ENCODE measurements at regions not wholly inside any gene's neighbourhood (a gene's known extent, or its start where the extent isn't known, plus 50 kb on each side); places are given as distances from the start of the nearest gene placed in this dataset.

GRCh38 chr9:71368157-71368556 lies 246.7 kb upstream of the TRPM3 start:
- no peak for ATAC-seq
- ChIA-PET POLR2A (no interaction called here), CTCF (interaction anchor here (0.6 kb wide), 1 partner anchor 99 kb away, joined by 3 read pairs; no protein-coding TSS in a partner anchor)
- no peak for DNase-seq
- H3K4me3 ChIP-seq (ENCODE audit: low read length): no peak overlapping the region
- H3K9me3 ChIP-seq (ENCODE audit: control insufficient read depth in 2 of 3, low read length in 3 of 3): no peaks in the 10 kb centered on the region
- Mint-ChIP-seq H3K4me3 (no peak overlapping the region), H3K27ac (no peak overlapping the region), H3K4me1 (no peaks in the 10 kb centered on the region), H3K27me3 (peaks cover under 1 to 20% (median 8%) of the 10 kb centered on the region in 5 donors), H3K9me3 (peaks cover 0 to 10% (median 0%) of the 10 kb centered on the region in 11 donors), H3K36me3 (no peaks in the 10 kb centered on the region)
- no peaks in the 10 kb centered on the region for H3K36me3 ChIP-seq (ENCODE audit: control insufficient read depth in 2 of 3, insufficient read depth in 3 of 3, low read length in 3 of 3)
- intact Hi-C loops (cut with micrococcal nuclease): no loop called here
- no peak overlapping the region for H3K27ac ChIP-seq (ENCODE audit: low read depth, low read length)
- H3K4me1 ChIP-seq (ENCODE audit: control insufficient read depth in 2 of 2, insufficient read depth in 2 of 2, low read length in 2 of 2): no peaks in the 10 kb centered on the region
- H3K27me3 ChIP-seq (ENCODE audit: control insufficient read depth in 2 of 2, insufficient read depth in 2 of 2, low read length in 2 of 2): no peaks in the 10 kb centered on the region

DNA sequence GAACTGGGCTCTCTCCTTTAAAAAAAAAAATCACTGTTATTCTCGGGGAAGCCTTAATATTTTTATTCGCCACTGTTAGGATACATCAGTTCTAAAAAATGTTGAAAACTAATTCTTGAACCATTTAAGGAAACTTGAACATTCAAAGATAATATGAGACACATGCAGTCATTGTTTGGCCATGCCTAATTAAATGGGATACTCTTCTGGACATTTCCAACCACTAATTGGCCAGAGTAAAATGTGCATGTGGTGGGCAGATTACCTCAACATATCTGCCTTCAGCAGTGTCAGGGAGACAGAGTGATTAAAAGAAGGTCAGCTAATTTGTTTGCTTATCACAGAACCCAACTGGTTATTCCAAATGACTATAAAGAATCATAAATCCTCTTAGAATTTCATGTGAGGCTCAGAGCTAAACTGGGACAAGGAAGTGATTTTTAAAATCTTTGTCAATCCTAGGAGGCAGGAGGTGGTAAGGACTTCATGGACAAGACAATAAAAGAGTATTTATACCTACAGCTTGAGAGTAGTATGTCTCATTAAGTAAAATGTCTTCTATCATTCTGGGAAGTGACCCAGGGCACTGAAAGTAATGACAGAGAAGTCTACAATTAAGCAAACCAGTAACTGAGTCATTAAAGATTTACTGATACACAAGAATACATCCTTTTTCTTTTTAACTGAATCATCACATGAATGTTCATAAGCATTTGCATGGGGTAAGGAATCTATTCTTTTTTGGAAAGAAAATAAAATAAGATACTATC lies 242.9 kb upstream of the TRPM3 start:
- CTCF ChIA-PET: no interaction called here
- no peaks in the 10 kb centered on the region for H3K4me1 Mint-ChIP-seq
- H3K9me3 ChIP-seq (ENCODE audit: control insufficient read depth in 2 of 3, low read length in 3 of 3): no peaks in the 10 kb centered on the region
- no peak overlapping the region for H3K4me3 Mint-ChIP-seq
- POLR2A ChIA-PET: no interaction called here
- no peaks in the 10 kb centered on the region for H3K4me1 ChIP-seq (ENCODE audit: control insufficient read depth in 2 of 2, insufficient read depth in 2 of 2, low read length in 2 of 2)
- ATAC-seq (no peak), DNase-seq (no peak)
- H3K4me3 ChIP-seq (ENCODE audit: low read length): no peak overlapping the region
- intact Hi-C loops (cut with micrococcal nuclease): no loop called here
- H3K27ac Mint-ChIP-seq: no peak overlapping the region
- no peak overlapping the region for H3K27ac ChIP-seq (ENCODE audit: low read depth, low read length)
- H3K27me3 ChIP-seq (ENCODE audit: control insufficient read depth in 2 of 2, insufficient read depth in 2 of 2, low read length in 2 of 2): no peaks in the 10 kb centered on the region
- H3K9me3 Mint-ChIP-seq: no peaks in the 10 kb centered on the region
- H3K27me3 Mint-ChIP-seq: peaks cover 0 to 14% (median 10%) of the 10 kb centered on the region in 5 donors
- H3K36me3 ChIP-seq (ENCODE audit: control insufficient read depth in 2 of 3, insufficient read depth in 3 of 3, low read length in 3 of 3): no peaks in the 10 kb centered on the region
- no peaks in the 10 kb centered on the region for H3K36me3 Mint-ChIP-seq

DNA sequence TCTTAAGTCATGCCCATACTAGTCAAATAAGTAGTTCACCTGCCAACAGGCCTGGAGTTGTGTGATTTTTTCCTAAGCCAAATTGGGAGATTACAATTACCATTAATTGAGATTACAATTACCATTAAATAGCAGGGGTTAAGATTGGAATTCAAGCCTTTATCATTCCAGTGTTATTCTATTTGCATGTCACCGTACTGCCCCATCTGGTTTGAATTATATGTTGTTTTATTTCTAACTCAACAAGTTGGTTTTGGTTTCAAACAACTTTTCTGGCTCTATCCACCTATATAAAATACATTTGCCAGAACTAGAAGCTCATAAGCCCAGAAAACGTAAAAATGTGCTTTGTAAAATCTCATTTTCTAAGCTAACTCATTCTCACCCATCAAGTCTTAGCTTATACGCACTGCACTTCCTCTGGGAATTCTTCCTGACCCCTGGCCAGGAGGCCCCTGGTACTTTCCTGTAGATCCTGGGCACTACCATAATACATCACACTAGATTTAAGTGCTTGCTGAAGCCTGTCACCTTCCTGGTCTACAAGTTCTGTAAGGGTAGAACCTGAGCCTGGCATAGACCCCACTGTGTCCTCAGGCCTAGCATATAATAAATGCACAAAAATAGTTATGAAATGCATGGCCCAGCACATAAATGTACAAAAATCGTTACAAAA lies 242.0 kb upstream of the TRPM3 start:
- CTCF ChIA-PET: no interaction called here
- POLR2A ChIA-PET: no interaction called here
- ATAC-seq: no peak

GRCh38 chr9:71361357-71361756 lies 239.9 kb upstream of the TRPM3 start:
- intact Hi-C loops (cut with micrococcal nuclease): no loop called here
- no peaks in the 10 kb centered on the region for H3K27me3 ChIP-seq (ENCODE audit: control insufficient read depth in 2 of 2, insufficient read depth in 2 of 2, low read length in 2 of 2)
- no peaks in the 10 kb centered on the region for H3K36me3 ChIP-seq (ENCODE audit: control insufficient read depth in 2 of 3, insufficient read depth in 3 of 3, low read length in 3 of 3)
- Mint-ChIP-seq H3K4me1 (no peaks in the 10 kb centered on the region), H3K36me3 (no peaks in the 10 kb centered on the region), H3K9me3 (no peaks in the 10 kb centered on the region), H3K27ac (no peak overlapping the region), H3K27me3 (peaks cover 0 to 14% (median 9%) of the 10 kb centered on the region in 5 donors), H3K4me3 (no peak overlapping the region)
- no peak overlapping the region for H3K27ac ChIP-seq (ENCODE audit: low read depth, low read length)
- no peak for DNase-seq
- CTCF ChIA-PET: no interaction called here
- H3K4me3 ChIP-seq (ENCODE audit: low read length): no peak overlapping the region
- POLR2A ChIA-PET: no interaction called here
- no peaks in the 10 kb centered on the region for H3K9me3 ChIP-seq (ENCODE audit: control insufficient read depth in 2 of 3, low read length in 3 of 3)
- ATAC-seq: no peak
- H3K4me1 ChIP-seq (ENCODE audit: control insufficient read depth in 2 of 2, insufficient read depth in 2 of 2, low read length in 2 of 2): no peaks in the 10 kb centered on the region

More for the DNA sequence above, 242.0 kb upstream of the TRPM3 start:
- H3K36me3 Mint-ChIP-seq: no peaks in the 10 kb centered on the region
- peaks cover 0 to 11% (median 7%) of the 10 kb centered on the region in 5 donors for H3K27me3 Mint-ChIP-seq
- no peak overlapping the region for H3K4me3 Mint-ChIP-seq
- Histone ChIP-seq H3K4me1 (ENCODE audit: control insufficient read depth in 2 of 2, insufficient read depth in 2 of 2, low read length in 2 of 2) (no peaks in the 10 kb centered on the region), H3K4me3 (ENCODE audit: low read length) (no peak overlapping the region), H3K27me3 (ENCODE audit: control insufficient read depth in 2 of 2, insufficient read depth in 2 of 2, low read length in 2 of 2) (no peaks in the 10 kb centered on the region), H3K27ac (ENCODE audit: low read depth, low read length) (no peak overlapping the region), H3K9me3 (ENCODE audit: control insufficient read depth in 2 of 3, low read length in 3 of 3) (no peaks in the 10 kb centered on the region), H3K36me3 (ENCODE audit: control insufficient read depth in 2 of 3, insufficient read depth in 3 of 3, low read length in 3 of 3) (no peaks in the 10 kb centered on the region)
- intact Hi-C loops (cut with micrococcal nuclease): no loop called here
- no peak overlapping the region for H3K27ac Mint-ChIP-seq
- H3K9me3 Mint-ChIP-seq: no peaks in the 10 kb centered on the region
- DNase-seq: no peak
- no peaks in the 10 kb centered on the region for H3K4me1 Mint-ChIP-seq

DNA sequence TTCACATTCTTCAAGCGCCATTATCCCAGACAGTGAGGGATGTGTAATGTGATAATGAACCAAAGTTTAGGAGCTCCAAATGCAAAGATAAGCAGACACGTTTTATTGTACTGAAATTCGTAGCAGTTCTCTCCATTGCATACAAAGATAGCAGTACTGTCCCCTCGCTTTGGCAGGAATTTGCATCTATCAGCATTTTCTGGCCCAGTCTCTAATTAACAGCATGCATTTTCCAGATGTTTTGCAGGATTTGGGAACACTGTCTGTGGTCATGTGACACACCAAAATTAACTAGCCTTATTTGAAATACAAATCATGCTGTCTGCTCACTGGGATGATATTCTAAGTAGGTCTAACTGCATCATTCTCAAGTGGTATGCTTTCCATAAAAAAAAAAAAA lies 235.9 kb upstream of the TRPM3 start:
- no peak overlapping the region for H3K27ac ChIP-seq (ENCODE audit: low read depth, low read length)
- no peaks in the 10 kb centered on the region for H3K36me3 ChIP-seq (ENCODE audit: control insufficient read depth in 2 of 3, insufficient read depth in 3 of 3, low read length in 3 of 3)
- no peaks in the 10 kb centered on the region for H3K4me1 ChIP-seq (ENCODE audit: control insufficient read depth in 2 of 2, insufficient read depth in 2 of 2, low read length in 2 of 2)
- no peak overlapping the region for H3K27ac Mint-ChIP-seq
- H3K9me3 Mint-ChIP-seq: peaks cover 0 to 2% (median 0%) of the 10 kb centered on the region in 11 donors
- intact Hi-C loops (cut with micrococcal nuclease): no loop called here
- H3K4me1 Mint-ChIP-seq: no peaks in the 10 kb centered on the region
- no peak overlapping the region for H3K4me3 ChIP-seq (ENCODE audit: low read length)
- no peaks in the 10 kb centered on the region for H3K27me3 ChIP-seq (ENCODE audit: control insufficient read depth in 2 of 2, insufficient read depth in 2 of 2, low read length in 2 of 2)
- POLR2A ChIA-PET: no interaction called here
- DNase-seq (no peak), ATAC-seq (no peak)
- H3K36me3 Mint-ChIP-seq: no peaks in the 10 kb centered on the region
- CTCF ChIA-PET: interaction anchor here (0.6 kb wide), 1 partner anchor 465 kb away, joined by 3 read pairs; no protein-coding TSS in a partner anchor
- peaks cover 0 to 18% (median 5%) of the 10 kb centered on the region in 5 donors for H3K27me3 Mint-ChIP-seq
- no peaks in the 10 kb centered on the region for H3K9me3 ChIP-seq (ENCODE audit: control insufficient read depth in 2 of 3, low read length in 3 of 3)
- H3K4me3 Mint-ChIP-seq: no peak overlapping the region

DNA sequence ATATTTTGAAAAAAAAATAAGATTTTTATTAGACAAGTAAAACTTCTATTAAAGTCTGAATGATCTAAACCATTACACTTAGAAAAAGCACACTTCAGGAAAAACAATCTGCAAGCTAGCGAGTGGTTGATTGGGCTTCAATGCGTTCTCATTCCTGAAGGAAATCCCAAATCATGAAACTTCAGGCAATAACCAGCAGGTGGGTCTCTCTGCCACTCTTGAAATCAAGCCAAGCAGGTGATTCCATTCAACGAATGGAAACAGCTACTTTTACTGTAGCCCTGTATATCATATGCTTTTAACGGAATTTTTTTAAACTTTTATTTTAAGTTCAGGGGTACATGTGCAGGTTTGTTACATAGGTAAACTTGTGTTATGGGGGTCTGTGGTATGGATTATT lies 234.5 kb upstream of the TRPM3 start:
- Histone ChIP-seq H3K36me3 (ENCODE audit: control insufficient read depth in 2 of 3, insufficient read depth in 3 of 3, low read length in 3 of 3) (no peaks in the 10 kb centered on the region), H3K4me1 (ENCODE audit: control insufficient read depth in 2 of 2, insufficient read depth in 2 of 2, low read length in 2 of 2) (no peaks in the 10 kb centered on the region), H3K4me3 (ENCODE audit: low read length) (no peak overlapping the region), H3K27me3 (ENCODE audit: control insufficient read depth in 2 of 2, insufficient read depth in 2 of 2, low read length in 2 of 2) (no peaks in the 10 kb centered on the region), H3K9me3 (ENCODE audit: control insufficient read depth in 2 of 3, low read length in 3 of 3) (no peaks in the 10 kb centered on the region), H3K27ac (ENCODE audit: low read depth, low read length) (no peak overlapping the region)
- ChIA-PET CTCF (no interaction called here), POLR2A (no interaction called here)
- Mint-ChIP-seq H3K9me3 (peaks cover 0 to 2% (median 0%) of the 10 kb centered on the region in 11 donors), H3K4me1 (no peaks in the 10 kb centered on the region), H3K27me3 (peaks cover 0 to 19% (median 5%) of the 10 kb centered on the region in 5 donors), H3K4me3 (no peak overlapping the region), H3K36me3 (no peaks in the 10 kb centered on the region), H3K27ac (no peak overlapping the region)
- ATAC-seq: no peak
- DNase-seq: no peak
- intact Hi-C loops (cut with micrococcal nuclease): no loop called here

GRCh38 chr9:71353720-71354119 lies 232.3 kb upstream of the TRPM3 start:
- Histone ChIP-seq H3K4me1 (ENCODE audit: control insufficient read depth in 2 of 2, insufficient read depth in 2 of 2, low read length in 2 of 2) (no peaks in the 10 kb centered on the region), H3K27me3 (ENCODE audit: control insufficient read depth in 2 of 2, insufficient read depth in 2 of 2, low read length in 2 of 2) (no peaks in the 10 kb centered on the region), H3K36me3 (ENCODE audit: control insufficient read depth in 2 of 3, insufficient read depth in 3 of 3, low read length in 3 of 3) (no peaks in the 10 kb centered on the region), H3K4me3 (ENCODE audit: low read length) (no peak overlapping the region), H3K27ac (ENCODE audit: low read depth, low read length) (no peak overlapping the region), H3K9me3 (ENCODE audit: control insufficient read depth in 2 of 3, low read length in 3 of 3) (no peaks in the 10 kb centered on the region)
- no peaks in the 10 kb centered on the region for H3K4me1 Mint-ChIP-seq
- peaks cover 0 to 19% (median 0%) of the 10 kb centered on the region in 5 donors for H3K27me3 Mint-ChIP-seq
- H3K4me3 Mint-ChIP-seq: no peak overlapping the region
- ATAC-seq (no peak), DNase-seq (no peak)
- ChIA-PET POLR2A (no interaction called here), CTCF (no interaction called here)
- H3K36me3 Mint-ChIP-seq: no peaks in the 10 kb centered on the region
- intact Hi-C loops (cut with micrococcal nuclease): no loop called here
- no peak overlapping the region for H3K27ac Mint-ChIP-seq
- peaks cover 0 to 2% (median 0%) of the 10 kb centered on the region in 11 donors for H3K9me3 Mint-ChIP-seq
